H1 (cell line): ENCODE measurements at regions not wholly inside any gene's neighbourhood (a gene's known extent, or its start where the extent isn't known, plus 50 kb on each side); places are given as distances from the start of the nearest gene placed in this dataset.

Experiments
- HDAC6 ChIP-seq: IDR thresholded peaks from one replicate; pipeline ENCODE4 v1.7.1; 2012; ENCODE audit warnings: low read depth, mild to moderate bottlenecking, inconsistent platforms, low read length, moderate library complexity
- POLR2AphosphoS5 ChIP-seq: IDR thresholded peaks from 2 replicates; pipeline ENCODE4 v1.6.1; 2011; ENCODE audit warnings: low read depth, low read length

DNA sequence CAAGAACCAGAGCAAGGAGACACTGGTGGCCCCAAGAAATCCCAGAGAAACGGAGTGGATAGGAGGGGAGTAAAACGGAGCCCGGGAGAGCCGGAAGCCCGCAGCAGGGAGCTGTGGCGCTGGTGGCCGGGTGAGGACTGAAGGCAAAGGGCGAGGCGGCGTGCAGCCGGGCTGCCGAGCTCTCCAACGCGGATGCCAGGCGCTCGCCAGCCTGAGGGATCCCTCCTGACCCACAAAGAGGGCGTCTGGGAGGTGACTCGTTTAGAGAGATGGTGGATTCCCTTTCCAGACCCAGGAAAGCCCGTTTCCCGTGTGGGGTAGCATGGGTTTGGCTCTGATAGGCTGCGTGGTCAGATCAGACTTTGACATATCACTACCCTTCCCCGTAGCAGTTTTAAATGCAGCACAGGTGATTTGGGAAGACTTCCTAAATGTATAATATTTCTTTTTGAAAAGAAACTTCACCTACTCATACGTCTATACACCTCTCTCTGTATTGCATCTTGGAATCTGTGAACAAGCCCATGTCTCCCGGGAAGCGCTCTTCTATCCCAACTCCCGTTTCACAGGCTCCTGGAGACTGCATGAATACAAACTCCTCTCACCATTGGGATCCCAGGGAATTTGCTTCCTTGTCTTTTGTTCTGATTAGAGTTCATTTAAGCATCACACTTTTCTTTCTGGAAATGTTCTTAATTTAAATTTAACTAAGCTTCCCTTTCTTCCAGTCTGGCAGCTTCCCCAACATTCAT lies 158.1 kb downstream of the C9orf152 start (continued):
- TF ChIP-seq POLR2AphosphoS5, result no peak
- TF ChIP-seq HDAC6, result no peak
